ENCODE measurements at regions not wholly inside any gene's neighbourhood (a gene's known extent, or its start where the extent isn't known, plus 50 kb on each side); places are given as distances from the start of the nearest gene placed in this dataset.

DNA sequence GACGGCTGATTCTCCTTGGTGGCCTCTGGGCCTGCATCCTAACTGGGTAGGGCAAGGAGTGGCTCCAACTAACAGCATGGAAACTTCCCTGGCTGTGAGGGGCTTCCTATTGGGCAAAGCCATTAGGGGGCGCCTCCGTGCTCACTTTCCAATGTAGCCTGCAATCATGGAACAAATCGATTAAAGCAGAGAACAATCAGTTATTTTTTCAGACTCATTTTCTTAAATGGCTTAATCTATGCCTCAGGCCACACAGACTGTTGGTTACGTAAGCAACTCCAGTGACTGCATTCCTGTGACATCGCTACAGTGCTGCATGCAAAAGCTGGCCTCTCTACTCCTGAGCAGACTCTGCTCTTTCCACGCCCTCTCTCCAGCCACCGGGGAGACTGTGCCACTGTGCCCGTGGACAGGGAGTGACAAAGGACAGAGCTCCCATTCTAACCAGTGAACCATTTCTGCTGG lies 278.9 kb downstream of the KLF13 start:
- H3K36me3 ChIP-seq, result no peaks in the 10 kb centered on the region
- no peaks in the 10 kb centered on the region for H3K4me1 ChIP-seq (replicated peaks)
- DNase-seq (ENCODE audit: low spot score), result no peak
- intact Hi-C loops (cut with DNase I), result no loop called here
- H3K9me3 ChIP-seq, result no peaks in the 10 kb centered on the region
- no peaks in the 10 kb centered on the region for H3K27me3 ChIP-seq (replicated peaks; ENCODE audit: insufficient read depth)
- H3K27ac ChIP-seq, result no peak overlapping the region
- 58% methylated on average over 8 of the region's 9 CpGs for WGBS
- H3K4me3 ChIP-seq, result no peak overlapping the region
- TF ChIP-seq POLR2AphosphoS5 (IDR thresholded peaks at IDR 0.05) (no peak), POLR2A (IDR thresholded peaks at IDR 0.05) (no peak)
- TF ChIP-seq, protein P1, sequence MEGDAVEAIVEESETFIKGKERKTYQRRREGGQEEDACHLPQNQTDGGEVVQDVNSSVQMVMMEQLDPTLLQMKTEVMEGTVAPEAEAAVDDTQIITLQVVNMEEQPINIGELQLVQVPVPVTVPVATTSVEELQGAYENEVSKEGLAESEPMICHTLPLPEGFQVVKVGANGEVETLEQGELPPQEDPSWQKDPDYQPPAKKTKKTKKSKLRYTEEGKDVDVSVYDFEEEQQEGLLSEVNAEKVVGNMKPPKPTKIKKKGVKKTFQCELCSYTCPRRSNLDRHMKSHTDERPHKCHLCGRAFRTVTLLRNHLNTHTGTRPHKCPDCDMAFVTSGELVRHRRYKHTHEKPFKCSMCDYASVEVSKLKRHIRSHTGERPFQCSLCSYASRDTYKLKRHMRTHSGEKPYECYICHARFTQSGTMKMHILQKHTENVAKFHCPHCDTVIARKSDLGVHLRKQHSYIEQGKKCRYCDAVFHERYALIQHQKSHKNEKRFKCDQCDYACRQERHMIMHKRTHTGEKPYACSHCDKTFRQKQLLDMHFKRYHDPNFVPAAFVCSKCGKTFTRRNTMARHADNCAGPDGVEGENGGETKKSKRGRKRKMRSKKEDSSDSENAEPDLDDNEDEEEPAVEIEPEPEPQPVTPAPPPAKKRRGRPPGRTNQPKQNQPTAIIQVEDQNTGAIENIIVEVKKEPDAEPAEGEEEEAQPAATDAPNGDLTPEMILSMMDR (IDR thresholded peaks at IDR 0.05), result no peak

DNA sequence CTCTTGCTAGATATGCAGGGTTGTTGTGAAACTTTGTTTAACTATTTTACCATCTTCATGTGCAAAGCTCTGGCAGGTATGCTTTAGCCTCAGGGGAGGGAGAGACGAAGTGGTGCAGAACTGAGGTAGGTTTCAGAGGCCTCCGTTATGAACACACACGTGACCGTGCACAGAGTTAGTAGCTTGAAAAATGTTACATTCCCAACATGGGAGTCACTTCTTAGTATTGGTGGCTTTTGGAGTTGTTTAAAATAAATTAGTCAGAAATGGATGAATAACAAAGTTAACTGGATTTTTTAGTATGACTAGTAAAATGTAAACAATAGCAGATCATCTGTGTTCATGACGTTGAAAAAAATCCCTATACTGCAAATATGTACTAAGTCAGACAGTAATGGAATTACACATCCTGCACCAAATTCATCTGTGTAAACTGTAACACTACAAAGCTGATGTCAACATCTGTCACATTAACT lies 279.6 kb downstream of the KLF13 start:
- 56% methylated on average over 5 of the region's 5 CpGs for WGBS

DNA sequence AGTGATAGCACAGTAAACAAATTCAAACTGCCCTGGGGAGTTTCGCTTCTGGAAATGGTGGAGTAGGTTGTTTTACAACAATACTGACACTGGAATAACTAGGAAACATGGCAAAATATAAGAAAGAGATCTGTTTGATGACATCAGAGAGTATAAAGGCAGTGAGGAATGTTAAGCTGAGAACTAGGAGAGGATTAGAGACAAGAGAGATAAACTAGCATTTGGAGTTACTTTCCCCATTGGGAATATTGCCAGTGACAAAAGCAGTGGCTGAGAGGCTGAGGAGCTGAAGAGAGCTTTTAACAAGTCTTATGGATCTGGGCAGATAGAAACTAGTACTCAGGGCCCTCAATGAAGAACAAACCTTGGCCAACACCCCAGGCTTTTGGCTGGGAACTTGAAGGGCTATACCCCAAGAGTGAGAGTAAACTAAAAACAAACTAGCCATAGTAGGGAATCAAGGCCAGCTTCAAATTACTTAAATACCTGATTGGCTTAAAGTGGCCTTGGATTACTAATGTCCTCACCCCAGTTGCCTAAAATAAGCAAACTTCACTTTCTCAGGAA lies 280.4 kb downstream of the KLF13 start:
- no peak overlapping the region for H3K27ac ChIP-seq
- no peak for TF ChIP-seq POLR2A (IDR thresholded peaks at IDR 0.05)
- TF ChIP-seq, protein P1 (IDR thresholded peaks at IDR 0.05), result no peak
- no peak for TF ChIP-seq POLR2AphosphoS5 (IDR thresholded peaks at IDR 0.05)
- 75% methylated on average over 1 of the region's 1 CpG for WGBS
- no peaks in the 10 kb centered on the region for H3K4me1 ChIP-seq (replicated peaks)
- DNase-seq (ENCODE audit: low spot score), result no peak
- H3K36me3 ChIP-seq, result no peaks in the 10 kb centered on the region
- no peak overlapping the region for H3K4me3 ChIP-seq
- no peaks in the 10 kb centered on the region for H3K9me3 ChIP-seq
- no peaks in the 10 kb centered on the region for H3K27me3 ChIP-seq (replicated peaks; ENCODE audit: insufficient read depth)
- intact Hi-C loops (cut with DNase I), result no loop called here

More for the DNA sequence above, 279.6 kb downstream of the KLF13 start:
- TF ChIP-seq POLR2AphosphoS5 (IDR thresholded peaks at IDR 0.05), result no peak
- TF ChIP-seq POLR2A (IDR thresholded peaks at IDR 0.05), result no peak
- TF ChIP-seq, protein P1 (IDR thresholded peaks at IDR 0.05), result no peak
- Histone ChIP-seq H3K27ac (no peak overlapping the region), H3K9me3 (no peaks in the 10 kb centered on the region), H3K4me1 (replicated peaks) (no peaks in the 10 kb centered on the region), H3K27me3 (replicated peaks; ENCODE audit: insufficient read depth) (no peaks in the 10 kb centered on the region), H3K4me3 (no peak overlapping the region), H3K36me3 (no peaks in the 10 kb centered on the region)
- intact Hi-C loops (cut with DNase I), result no loop called here
- no peak for DNase-seq (ENCODE audit: low spot score)

DNA sequence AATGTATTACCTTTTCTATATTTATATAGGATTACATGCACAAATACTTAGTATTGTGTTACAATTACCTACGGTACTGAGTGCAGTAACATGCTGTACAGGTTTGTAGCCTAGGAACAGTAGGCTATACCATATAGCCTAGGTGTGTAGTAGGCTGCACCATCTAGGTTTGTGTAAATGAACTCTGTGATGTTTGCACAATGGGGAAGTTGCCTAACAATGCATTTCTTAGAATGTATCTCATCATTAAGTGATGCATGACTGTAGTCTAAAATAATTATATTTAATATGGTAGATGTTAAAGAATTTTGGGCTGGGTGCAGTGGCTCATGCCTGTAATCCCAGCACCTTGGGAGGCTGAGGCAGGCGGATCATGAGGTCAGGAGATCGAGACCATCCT lies 281.0 kb downstream of the KLF13 start:
- Histone ChIP-seq H3K27me3 (replicated peaks; ENCODE audit: insufficient read depth) (no peaks in the 10 kb centered on the region), H3K4me3 (no peak overlapping the region), H3K36me3 (no peaks in the 10 kb centered on the region), H3K9me3 (no peaks in the 10 kb centered on the region), H3K27ac (no peak overlapping the region), H3K4me1 (replicated peaks) (no peaks in the 10 kb centered on the region)
- TF ChIP-seq, protein P1 (IDR thresholded peaks at IDR 0.05), result no peak
- 91% methylated on average over 3 of the region's 3 CpGs for WGBS
- intact Hi-C loops (cut with DNase I), result no loop called here
- no peak for DNase-seq (ENCODE audit: low spot score)

DNA sequence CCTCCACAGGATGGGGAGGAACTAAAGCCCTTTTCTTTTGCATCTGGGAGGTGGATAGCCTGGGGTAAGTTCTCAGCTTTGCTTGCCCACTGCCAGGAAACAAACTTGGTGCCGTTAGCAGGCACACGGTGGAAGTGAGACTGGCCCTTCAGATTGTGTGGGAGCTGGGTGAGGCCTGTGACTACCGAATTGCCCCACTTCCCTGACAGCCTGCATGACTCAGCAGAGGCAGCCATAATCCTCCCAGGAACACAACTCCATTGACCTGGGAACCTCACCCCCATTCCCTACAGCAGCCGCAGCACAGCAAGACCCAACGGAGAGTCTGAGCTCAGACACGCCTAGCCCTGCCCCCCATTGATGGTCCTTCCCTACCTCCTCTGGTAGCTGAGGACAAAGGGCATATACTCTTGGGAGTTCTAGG lies 282.6 kb downstream of the KLF13 start:
- TF ChIP-seq, protein P1 (IDR thresholded peaks at IDR 0.05), result no peak
- no peak for TF ChIP-seq POLR2AphosphoS5 (IDR thresholded peaks at IDR 0.05)
- no peak for TF ChIP-seq POLR2A (IDR thresholded peaks at IDR 0.05)
- 72% methylated on average over 6 of the region's 6 CpGs for WGBS

More for the DNA sequence above, 282.6 kb downstream of the KLF13 start:
- no peak overlapping the region for H3K4me3 ChIP-seq
- no peaks in the 10 kb centered on the region for H3K9me3 ChIP-seq
- intact Hi-C loops (cut with DNase I), result no loop called here
- H3K36me3 ChIP-seq, result no peaks in the 10 kb centered on the region
- H3K27ac ChIP-seq, result no peak overlapping the region
- H3K4me1 ChIP-seq (replicated peaks), result no peaks in the 10 kb centered on the region
- H3K27me3 ChIP-seq (replicated peaks; ENCODE audit: insufficient read depth), result no peaks in the 10 kb centered on the region
- DNase-seq (ENCODE audit: low spot score), result no peak

Data from prostate gland (tissue), 2 donors.